Hypothalamus (tissue), 51 donors: ENCODE measurements at regions not wholly inside any gene's neighbourhood (a gene's known extent, or its start where the extent isn't known, plus 50 kb on each side); places are given as distances from the start of the nearest gene placed in this dataset.
A peak's percentile ranks its signal among the peaks of the same experiment; 100 is the strongest.

Experiments used
- DNase-seq, 51 donors: peaks; one replicate each; lab custom pipeline; 2025; lab: John Stamatoyannopoulos, UW

GRCh38 chr11:103659743-103660142 lies 376.7 kb upstream of the DDI1 start:
- DNase-seq = no peak

- no peak for DNase-seq
These were observed 375.3 kb upstream of the DDI1 start for GRCh38 chr11:103661185-103661584.

GRCh38 chr11:103661991-103662390 lies 374.4 kb upstream of the DDI1 start:
- no peak for DNase-seq

GRCh38 chr11:103662880-103663279 lies 373.6 kb upstream of the DDI1 start:
- no peak for DNase-seq

- DNase-seq = no peak
These were observed 367.6 kb upstream of the DDI1 start for GRCh38 chr11:103668859-103669258.

- DNase-seq = no peak
These were observed 365.2 kb upstream of the DDI1 start for GRCh38 chr11:103671143-103671651.

GRCh38 chr11:103673773-103674172 lies 362.7 kb upstream of the DDI1 start:
- no peak for DNase-seq

GRCh38 chr11:103676413-103676812 lies 360.0 kb upstream of the DDI1 start:
- no peak for DNase-seq

- no peak for DNase-seq
These were observed 355.6 kb upstream of the DDI1 start for GRCh38 chr11:103680826-103681225.

- no peak for DNase-seq
These were observed 354.6 kb upstream of the DDI1 start for GRCh38 chr11:103681855-103682254.

GRCh38 chr11:103682318-103683184 lies 353.9 kb upstream of the DDI1 start:
- peak in 44 of 51 donors; percentile 2 to 85 (median 30) for DNase-seq

GRCh38 chr11:103683576-103683975 lies 352.9 kb upstream of the DDI1 start:
- no peak for DNase-seq

- no peak for DNase-seq
These were observed 347.5 kb upstream of the DDI1 start for GRCh38 chr11:103688924-103689323.

- DNase-seq = no peak
These were observed 346.1 kb upstream of the DDI1 start for GRCh38 chr11:103690356-103690755.

- no peak for DNase-seq
These were observed 340.3 kb upstream of the DDI1 start for GRCh38 chr11:103696123-103696522.

GRCh38 chr11:103699216-103699615 lies 337.2 kb upstream of the DDI1 start:
- no peak for DNase-seq

GRCh38 chr11:103699656-103700055 lies 336.8 kb upstream of the DDI1 start:
- DNase-seq = no peak

GRCh38 chr11:103700622-103701021 lies 335.8 kb upstream of the DDI1 start:
- no peak for DNase-seq

- DNase-seq = no peak
These were observed 333.0 kb upstream of the DDI1 start for GRCh38 chr11:103703437-103703836.

GRCh38 chr11:103703954-103704353 lies 332.5 kb upstream of the DDI1 start:
- DNase-seq = no peak

GRCh38 chr11:103705642-103706041 lies 330.8 kb upstream of the DDI1 start:
- DNase-seq = no peak

- no peak for DNase-seq
These were observed 327.1 kb upstream of the DDI1 start for GRCh38 chr11:103709371-103709770.
